Esophagus muscularis mucosa (tissue), 4 donors: ENCODE measurements at regions not wholly inside any gene's neighbourhood (a gene's known extent, or its start where the extent isn't known, plus 50 kb on each side); places are given as distances from the start of the nearest gene placed in this dataset.

ENCODE experiments used
- DNase-seq: peaks from one replicate; pipeline ENCODE4 v3.0.0-alpha.2; 2017; ENCODE audit errors: extremely low spot score
- H3K27ac ChIP-seq, 4 donors: fragments of 200-600 bp; sonication (generic); replicated peaks in 1 of 4; 1 replicate in 3 of 4; 2 replicates in 1 of 4; pipeline ENCODE4 v1.5.1; 2016 to 2019; ENCODE audit warnings: mild to moderate bottlenecking in 1 of 4
- H3K27me3 ChIP-seq, 4 donors: fragments of 200-600 bp; sonication (generic); one replicate each; pipeline versions ENCODE4 v1.5.1 to v1.6.0; 2016 to 2019
- H3K36me3 ChIP-seq, 4 donors: fragments of 200-600 bp; sonication (generic); one replicate each; pipeline ENCODE4 v1.5.1; 2016 to 2019
- H3K4me1 ChIP-seq, 4 donors: fragments of 200-600 bp; sonication (generic); one replicate each; pipeline ENCODE4 v1.5.1; 2016 to 2019
- H3K4me3 ChIP-seq, 4 donors: fragments of 200-600 bp; sonication (generic); 1 replicate in 2 of 4; 2 replicates in 2 of 4; pipeline ENCODE4 v1.5.1; 2016 to 2019; ENCODE audit warnings: mild to moderate bottlenecking in 4 of 4, moderate library complexity in 1 of 4
- H3K9me3 ChIP-seq, 4 donors: fragments of 200-600 bp; sonication (generic); 1 replicate in 3 of 4; 2 replicates in 1 of 4; pipeline ENCODE4 v1.5.1; 2016 to 2019
- EP300 ChIP-seq: sonication (generic); formaldehyde crosslinking; IDR thresholded peaks from one replicate; pipeline ENCODE4 v1.6.1; 2017; ENCODE audit warnings: antibody characterized with exemption
- POLR2A ChIP-seq: fragments of 450-650 bp; IDR thresholded peaks from one replicate; pipeline ENCODE4 v1.6.1; 2017; ENCODE audit warnings: antibody characterized with exemption, moderate library complexity, mild to moderate bottlenecking, low read depth
- POLR2AphosphoS5 ChIP-seq, 2 donors: sonication (generic); formaldehyde crosslinking; IDR thresholded peaks; one replicate each; pipeline ENCODE4 v1.6.1; 2017; ENCODE audit warnings: antibody characterized with exemption in 2 of 2
- WGBS: methylation state at CpG from one replicate; pipeline ENCODE4 v1.1.5; 2018; 5-methylcytosine and 5-hydroxymethylcytosine counted together
- intact Hi-C: fragments of 100-400 bp; cut with DNase I; formaldehyde crosslinking; loops from one replicate; pipeline ENCODE4 v1.15.1; 2023
- TF ChIP-seq, protein P1 (sequence below), 3 experiments: fragments of 200-600 bp in 2 of 3; fragments of 450-650 bp in 1 of 3; sonication (generic) in 2 of 3; IDR thresholded peaks; one replicate each; pipeline ENCODE4 v1.5.1; 2017 to 2019; ENCODE audit warnings: antibody characterized with exemption in 3 of 3, mild to moderate bottlenecking in 2 of 3, moderate library complexity in 1 of 3

DNA sequence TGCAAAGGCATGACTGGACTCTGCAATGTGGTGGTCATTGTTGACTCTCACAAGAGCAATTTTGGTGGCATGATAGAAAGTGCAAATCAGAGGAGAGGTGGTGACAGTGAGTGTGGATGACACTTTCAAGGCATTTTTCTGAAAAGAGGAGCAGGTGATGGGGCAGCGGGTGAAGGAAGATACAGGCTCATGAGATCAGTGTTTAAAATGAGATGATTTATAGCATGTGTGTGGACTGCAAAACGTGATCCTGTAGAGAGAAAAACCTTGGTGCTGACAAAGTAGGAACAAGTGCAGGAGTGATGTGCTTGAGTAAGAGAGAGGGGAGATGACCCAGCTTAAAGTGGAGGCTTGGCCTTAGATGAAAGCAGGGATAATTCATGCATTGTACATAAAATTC lies 171.2 kb upstream of the PPP2R2B start:
- 55% methylated on average over 2 of the region's 2 CpGs for WGBS
- peaks cover 0 to 3% (median 0%) of the 10 kb centered on the region in 4 donors for H3K27me3 ChIP-seq
- intact Hi-C loops, result no loop called here
- DNase-seq, result no peak
- no peaks in the 10 kb centered on the region for H3K4me1 ChIP-seq
- no peaks in the 10 kb centered on the region for H3K36me3 ChIP-seq
- no peak for TF ChIP-seq POLR2A
- no peak for TF ChIP-seq POLR2AphosphoS5 (IDR thresholded peaks at IDR 0.05)
- no peaks in the 10 kb centered on the region for H3K9me3 ChIP-seq
- H3K4me3 ChIP-seq, result no peak overlapping the region
- H3K27ac ChIP-seq, result no peak overlapping the region

- Histone ChIP-seq H3K9me3 (no peaks in the 10 kb centered on the region), H3K36me3 (no peaks in the 10 kb centered on the region), H3K27ac (no peak overlapping the region), H3K27me3 (peaks cover 0 to 3% (median 0%) of the 10 kb centered on the region in 4 donors), H3K4me1 (no peaks in the 10 kb centered on the region), H3K4me3 (no peak overlapping the region)
- DNase-seq, result no peak
- intact Hi-C loops, result no loop called here
- WGBS, result 31% methylated on average over 2 of the region's 2 CpGs
- TF ChIP-seq, protein P1, sequence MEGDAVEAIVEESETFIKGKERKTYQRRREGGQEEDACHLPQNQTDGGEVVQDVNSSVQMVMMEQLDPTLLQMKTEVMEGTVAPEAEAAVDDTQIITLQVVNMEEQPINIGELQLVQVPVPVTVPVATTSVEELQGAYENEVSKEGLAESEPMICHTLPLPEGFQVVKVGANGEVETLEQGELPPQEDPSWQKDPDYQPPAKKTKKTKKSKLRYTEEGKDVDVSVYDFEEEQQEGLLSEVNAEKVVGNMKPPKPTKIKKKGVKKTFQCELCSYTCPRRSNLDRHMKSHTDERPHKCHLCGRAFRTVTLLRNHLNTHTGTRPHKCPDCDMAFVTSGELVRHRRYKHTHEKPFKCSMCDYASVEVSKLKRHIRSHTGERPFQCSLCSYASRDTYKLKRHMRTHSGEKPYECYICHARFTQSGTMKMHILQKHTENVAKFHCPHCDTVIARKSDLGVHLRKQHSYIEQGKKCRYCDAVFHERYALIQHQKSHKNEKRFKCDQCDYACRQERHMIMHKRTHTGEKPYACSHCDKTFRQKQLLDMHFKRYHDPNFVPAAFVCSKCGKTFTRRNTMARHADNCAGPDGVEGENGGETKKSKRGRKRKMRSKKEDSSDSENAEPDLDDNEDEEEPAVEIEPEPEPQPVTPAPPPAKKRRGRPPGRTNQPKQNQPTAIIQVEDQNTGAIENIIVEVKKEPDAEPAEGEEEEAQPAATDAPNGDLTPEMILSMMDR (IDR thresholded peaks at IDR 0.05), result no peak
Measured at GRCh38 chr5:147050172-147050571, 171.6 kb upstream of the PPP2R2B start.

DNA sequence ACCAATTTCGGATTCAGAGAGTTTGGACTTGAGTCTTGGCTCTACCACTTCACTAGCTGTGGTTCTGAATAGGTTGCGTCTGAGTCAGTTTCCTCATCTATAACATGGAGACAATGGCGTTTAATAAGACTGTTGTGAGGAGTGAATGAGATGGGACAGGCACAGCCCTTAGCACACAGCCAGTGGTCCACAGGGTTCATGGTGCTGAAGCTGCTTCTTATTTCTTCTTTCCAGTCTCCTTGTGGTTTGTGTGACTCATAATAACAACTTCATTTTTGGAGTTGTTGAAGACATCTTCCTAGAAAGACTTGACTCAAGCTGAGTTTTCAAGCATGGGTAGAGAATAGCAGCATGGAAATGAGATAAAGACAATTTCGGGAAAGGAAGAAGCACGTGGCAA lies 172.6 kb upstream of the PPP2R2B start:
- TF ChIP-seq EP300, result no peak
- TF ChIP-seq POLR2AphosphoS5 (IDR thresholded peaks at IDR 0.05), result no peak
- TF ChIP-seq POLR2A, result no peak
- TF ChIP-seq, protein P1 (IDR thresholded peaks at IDR 0.05), result no peak
- H3K36me3 ChIP-seq, result no peaks in the 10 kb centered on the region
- no peak for DNase-seq
- H3K27ac ChIP-seq, result no peak overlapping the region
- H3K9me3 ChIP-seq, result no peaks in the 10 kb centered on the region
- intact Hi-C loops, result no loop called here
- WGBS, result 91% methylated on average over 5 of the region's 5 CpGs
- H3K4me1 ChIP-seq, result no peaks in the 10 kb centered on the region
- H3K4me3 ChIP-seq, result no peak overlapping the region
- H3K27me3 ChIP-seq, result peaks cover 0 to 3% (median 0%) of the 10 kb centered on the region in 4 donors

GRCh38 chr5:147052519-147052918 lies 174.0 kb upstream of the PPP2R2B start:
- TF ChIP-seq POLR2A (no peak), POLR2AphosphoS5 (IDR thresholded peaks at IDR 0.05) (no peak), EP300 (no peak)
- TF ChIP-seq, protein P1 (IDR thresholded peaks at IDR 0.05), result no peak
- peaks cover 0 to 3% (median 0%) of the 10 kb centered on the region in 4 donors for H3K27me3 ChIP-seq
- no peak overlapping the region for H3K4me3 ChIP-seq
- H3K4me1 ChIP-seq, result no peaks in the 10 kb centered on the region
- no peak for DNase-seq
- H3K9me3 ChIP-seq, result no peaks in the 10 kb centered on the region
- no peaks in the 10 kb centered on the region for H3K36me3 ChIP-seq
- intact Hi-C loops, result no loop called here
- no peak overlapping the region for H3K27ac ChIP-seq
- WGBS, result 88% methylated on average over 4 of the region's 4 CpGs

DNA sequence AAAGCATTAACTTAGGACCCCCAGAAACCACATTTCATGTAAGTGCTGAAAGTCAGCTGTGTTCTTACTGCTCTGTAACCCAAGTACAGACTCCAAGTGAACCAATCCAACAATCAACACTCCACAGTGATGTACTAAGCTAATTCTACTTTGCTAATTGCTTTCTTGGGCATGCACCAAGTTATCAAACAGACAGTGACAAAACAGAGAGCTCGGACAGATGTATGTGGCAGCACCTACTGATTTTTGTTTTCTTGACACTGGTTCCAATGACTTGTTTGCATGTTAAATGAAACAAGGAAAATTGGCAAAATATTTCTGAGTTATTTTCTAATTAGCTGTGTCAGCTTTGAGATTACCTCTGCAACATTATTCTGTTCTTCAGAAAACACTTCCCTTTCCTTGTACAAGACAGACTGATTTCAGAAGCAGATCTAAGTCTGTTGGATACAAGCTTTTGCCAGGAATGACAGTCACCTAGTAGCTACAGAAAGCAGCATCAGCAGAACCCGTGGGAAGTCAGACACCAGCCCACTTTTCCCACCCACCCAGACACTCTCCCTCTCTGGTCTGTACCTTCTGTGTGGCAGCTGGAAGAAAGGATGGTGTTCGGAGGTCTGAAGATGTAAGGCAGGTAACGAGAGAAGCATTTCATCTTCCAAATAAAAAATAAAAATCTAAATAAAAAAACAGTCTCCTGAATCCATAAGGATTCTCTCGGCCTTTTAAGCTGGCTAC lies 176.7 kb upstream of the PPP2R2B start:
- intact Hi-C loops, result no loop called here
- Histone ChIP-seq H3K27me3 (peaks cover 0 to 3% (median 0%) of the 10 kb centered on the region in 4 donors), H3K9me3 (no peaks in the 10 kb centered on the region), H3K27ac (no peak overlapping the region), H3K36me3 (no peaks in the 10 kb centered on the region), H3K4me3 (no peak overlapping the region), H3K4me1 (no peaks in the 10 kb centered on the region)
- TF ChIP-seq, protein P1 (IDR thresholded peaks at IDR 0.05), result no peak
- TF ChIP-seq POLR2A (no peak), POLR2AphosphoS5 (IDR thresholded peaks at IDR 0.05) (no peak), EP300 (no peak)
- WGBS, result 68% methylated on average over 5 of the region's 5 CpGs
- DNase-seq, result no peak
